GM19395 (cell line): ENCODE measurements at regions not wholly inside any gene's neighbourhood (a gene's known extent, or its start where the extent isn't known, plus 50 kb on each side); places are given as distances from the start of the nearest gene placed in this dataset.

Experiments used
- ATAC-seq: cut with Tn5 transposase; IDR thresholded peaks from one replicate; pipeline ENCODE4 v1.9.1; 2021; ENCODE audit warnings: mild to moderate bottlenecking, moderate library complexity; ENCODE audit not compliant: unreplicated experiment

DNA sequence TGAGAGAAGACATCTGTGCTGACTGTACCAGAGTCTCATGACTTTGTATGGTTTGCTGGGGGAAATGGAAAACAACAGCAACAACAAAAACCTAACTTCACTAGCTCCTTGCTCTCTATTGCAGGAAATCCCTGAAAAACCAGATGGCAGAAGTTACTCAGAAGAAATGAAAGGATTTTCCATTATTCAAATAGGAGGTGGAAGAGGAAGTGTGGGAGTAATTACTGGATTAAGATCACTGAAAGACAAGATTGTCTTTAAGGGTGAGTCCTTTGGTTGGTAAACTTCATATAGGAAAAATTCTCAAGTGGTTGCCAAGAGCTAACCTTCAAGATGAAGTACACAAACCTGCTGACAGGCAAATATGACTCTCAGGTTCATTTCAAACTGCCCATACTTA lies 391.9 kb upstream of the ATP2B1 start:
- no peak for ATAC-seq

DNA sequence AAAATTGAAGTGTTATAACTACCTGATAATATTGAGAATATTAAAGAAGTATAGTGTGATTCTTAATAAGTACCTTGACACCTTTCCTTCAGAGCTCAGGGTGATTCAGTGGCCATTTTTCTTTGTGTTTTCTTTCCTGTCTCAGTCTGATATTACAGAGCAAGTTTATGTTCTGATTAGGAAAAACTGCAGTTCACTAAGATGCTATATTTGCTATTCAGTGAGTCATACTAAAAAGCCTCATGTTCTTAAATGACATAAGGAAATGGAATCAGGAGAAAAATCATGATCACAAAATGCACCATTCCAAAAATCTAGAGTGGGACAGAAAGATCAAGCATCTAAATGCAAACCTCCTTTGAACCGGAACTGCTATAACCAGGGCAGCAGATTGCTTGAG lies 390.6 kb upstream of the ATP2B1 start:
- no peak for ATAC-seq

DNA sequence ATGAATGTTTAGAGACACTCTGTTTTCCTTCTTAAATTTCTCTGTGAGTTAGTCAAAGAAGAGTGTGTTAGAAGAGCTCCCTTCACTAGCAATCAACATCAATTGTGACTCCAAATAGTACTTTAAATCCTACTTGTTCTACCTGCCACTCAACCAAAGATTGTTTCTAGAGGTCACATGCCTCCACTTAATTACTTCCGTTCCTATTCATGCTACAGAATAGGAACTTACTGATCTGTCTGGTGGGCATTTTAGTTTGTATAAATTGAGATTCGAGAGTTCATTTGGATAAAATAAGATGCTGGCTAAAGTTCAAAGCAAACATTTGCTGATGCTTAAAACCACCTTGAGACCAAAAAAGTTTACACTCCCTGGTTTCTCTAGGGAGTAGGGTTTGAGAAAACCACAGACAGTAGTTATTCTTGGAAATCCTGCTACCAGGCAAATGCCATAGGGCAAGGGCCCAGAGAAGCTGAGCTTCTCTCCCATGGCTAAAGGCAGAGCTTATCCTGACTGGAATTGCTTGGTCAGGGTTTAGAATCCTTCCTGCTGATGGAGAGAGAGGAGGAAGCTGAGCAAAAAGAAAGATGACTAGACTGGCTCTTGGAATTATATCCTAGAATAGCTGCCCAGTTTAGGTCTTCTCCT lies 389.6 kb upstream of the ATP2B1 start:
- ATAC-seq, result no peak

DNA sequence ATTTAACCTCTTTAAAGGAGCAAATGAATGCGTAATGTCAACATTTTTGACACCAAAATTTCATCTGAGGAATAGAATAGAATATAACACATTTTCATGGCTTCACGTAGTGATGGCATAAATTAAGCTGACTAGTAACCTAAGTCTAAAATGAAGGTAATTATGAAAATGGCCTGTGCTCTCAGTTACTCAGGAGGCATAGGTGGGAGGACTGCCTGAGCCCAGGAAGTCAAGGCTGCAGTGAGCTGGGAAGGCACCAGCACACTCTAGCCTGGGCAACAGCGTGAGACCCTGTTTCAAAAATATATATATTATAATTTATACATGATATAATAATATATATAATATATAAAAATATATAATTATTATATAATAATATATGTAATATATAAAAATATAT lies 383.2 kb upstream of the ATP2B1 start:
- ATAC-seq, result no peak

DNA sequence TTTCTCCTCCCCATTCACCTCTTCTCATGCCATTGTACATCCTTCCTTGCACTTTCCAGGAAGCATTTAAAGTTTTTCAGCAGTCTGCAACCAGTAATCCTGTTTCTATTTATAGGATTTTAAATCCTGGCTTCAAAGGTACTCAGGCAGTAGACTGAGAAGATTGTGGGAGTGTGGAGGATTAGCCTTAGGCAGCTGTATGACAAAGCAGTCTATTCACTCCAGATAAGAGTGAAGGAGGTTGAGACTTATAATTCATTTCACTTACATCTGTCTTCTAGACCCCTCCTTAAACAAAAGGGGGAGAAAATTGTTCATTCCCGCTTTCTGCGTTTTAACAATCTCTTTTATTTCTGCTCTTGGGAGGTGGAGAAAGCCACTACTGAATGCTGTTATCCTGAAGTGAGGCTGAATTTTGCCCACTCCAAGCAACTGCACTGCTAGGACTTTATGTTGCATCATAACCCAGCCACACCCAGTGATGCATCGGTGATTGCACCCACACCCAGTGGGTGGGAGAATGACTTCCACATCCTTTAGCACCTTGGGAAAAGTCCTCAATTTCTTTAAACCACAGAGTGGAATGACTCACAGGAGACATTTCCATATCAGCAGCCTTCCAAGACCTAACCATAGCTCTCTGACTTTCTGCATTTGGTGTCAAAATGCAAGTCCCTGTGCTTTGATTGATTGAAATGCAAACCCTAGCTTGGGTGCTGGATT lies 382.5 kb upstream of the ATP2B1 start:
- ATAC-seq, result no peak

DNA sequence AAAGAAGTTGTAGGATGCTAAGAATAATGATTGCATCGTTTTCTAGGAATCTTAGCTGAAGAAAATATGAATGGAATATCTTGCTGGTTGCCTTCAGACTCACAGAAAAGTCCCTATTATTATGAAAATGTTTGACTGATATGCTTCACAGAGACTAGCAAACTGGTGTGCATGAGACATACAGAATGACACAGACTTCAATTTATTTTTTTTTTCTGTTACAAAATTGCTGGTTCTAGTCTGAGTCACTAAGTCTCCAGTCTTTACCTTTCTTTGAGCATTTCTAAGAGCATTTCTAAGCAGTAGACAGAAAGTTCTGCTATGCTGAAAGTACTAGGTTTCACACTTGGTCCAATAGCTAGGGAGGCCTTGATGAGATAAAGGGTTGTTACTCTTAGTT lies 377.6 kb upstream of the ATP2B1 start:
- ATAC-seq, result no peak

DNA sequence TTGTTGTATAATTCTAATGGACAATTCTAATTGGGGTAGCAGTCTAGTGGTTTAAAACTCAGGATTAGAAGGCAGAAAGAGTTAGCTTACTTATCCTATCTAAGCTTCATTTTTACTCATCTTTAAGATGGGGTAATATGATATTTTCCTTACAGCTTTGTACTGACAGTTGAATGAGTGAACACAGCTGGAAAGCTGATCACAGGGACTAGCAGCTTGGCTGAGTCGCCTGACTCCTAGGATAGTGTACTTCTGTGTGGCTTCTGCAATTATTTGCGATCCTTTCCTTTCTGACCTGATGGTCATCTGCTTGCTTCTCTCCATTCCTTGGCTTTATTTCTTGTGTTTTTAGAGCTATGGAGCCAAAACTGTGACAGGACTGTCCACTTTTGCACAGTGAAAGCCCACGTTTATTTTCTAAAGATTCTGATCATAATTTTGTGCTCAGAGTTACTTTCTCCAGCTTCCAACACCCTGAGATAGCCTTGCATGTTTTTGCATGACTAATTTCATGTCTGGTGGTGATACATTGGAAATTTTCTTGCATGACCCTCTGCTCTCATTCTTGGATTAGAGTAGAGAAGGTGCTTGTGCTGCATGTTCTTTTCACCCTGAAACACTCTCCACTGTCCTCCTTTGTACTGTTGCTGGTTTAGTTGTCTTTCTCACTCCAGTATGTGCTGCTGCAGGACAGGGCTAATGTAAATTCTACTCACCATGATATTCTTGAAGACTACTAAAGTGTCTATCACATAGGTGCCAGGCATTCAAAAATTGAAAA lies 377.0 kb upstream of the ATP2B1 start:
- ATAC-seq, result no peak

DNA sequence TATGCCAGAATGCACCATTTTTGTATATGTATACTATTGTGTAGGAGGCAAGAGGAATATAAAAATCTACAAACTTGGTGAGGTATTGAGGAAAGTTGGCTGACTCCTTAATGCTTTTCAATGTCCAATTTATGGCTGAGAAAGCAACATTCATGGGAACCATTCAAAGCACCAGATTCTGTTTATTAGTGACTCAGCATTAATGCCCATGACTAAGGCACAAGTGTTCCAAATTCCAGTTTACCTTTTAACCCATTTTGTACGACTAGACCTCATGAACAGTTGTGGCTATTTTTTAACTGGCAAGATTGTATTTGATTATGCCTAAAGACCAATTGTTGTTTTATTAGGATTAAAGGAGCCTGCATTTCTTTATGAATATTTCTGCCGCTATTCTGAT lies 375.4 kb upstream of the ATP2B1 start:
- no peak for ATAC-seq

DNA sequence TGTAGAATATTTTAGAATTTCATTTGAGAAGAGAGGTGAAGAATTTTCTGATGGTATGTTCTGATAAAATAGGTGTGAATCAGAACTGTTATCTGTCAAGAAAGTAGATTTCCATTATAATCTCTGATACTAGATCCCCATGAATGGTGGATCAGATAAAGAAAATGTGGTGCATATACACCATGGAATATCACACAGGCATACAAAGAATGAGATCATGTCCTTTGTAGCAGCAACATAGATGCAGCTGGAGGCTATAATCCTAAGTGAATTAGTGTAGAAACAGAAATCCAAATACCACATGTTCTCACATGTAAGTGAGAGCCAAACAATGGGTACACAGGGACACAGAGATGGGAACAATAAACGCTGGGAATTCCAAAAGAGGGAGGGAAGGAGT lies 372.0 kb upstream of the ATP2B1 start:
- no peak for ATAC-seq

DNA sequence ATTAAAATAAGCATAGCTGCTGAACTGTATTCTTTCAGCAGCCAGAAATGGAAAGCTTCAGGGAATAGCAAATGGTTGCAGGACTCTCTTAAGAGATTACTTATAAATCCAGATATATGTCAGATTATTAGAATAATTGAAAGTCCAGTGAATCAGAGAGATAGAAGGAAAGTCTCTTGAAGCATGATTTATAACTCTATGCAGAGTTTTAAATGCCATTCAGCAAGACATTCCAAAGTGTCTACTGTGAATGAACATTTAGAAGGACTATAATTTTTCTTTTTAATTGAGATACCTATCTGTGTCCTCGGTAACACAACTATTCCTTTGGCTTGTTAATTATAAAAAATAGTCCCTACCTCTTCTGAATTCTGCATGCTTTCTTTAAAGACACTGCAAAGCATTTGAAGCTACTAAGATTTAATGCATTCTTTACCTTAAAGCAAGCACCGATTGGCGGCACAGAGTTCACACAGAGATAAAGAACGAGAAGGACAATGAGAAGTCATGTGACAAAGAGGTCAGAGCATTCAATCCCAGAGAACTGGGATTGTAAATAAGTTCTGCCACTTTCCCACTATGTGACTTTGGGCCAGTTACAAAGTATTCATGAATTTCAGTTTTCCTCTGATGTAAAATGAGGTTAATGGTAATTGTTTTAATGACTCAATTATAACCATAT lies 371.0 kb upstream of the ATP2B1 start:
- no peak for ATAC-seq

DNA sequence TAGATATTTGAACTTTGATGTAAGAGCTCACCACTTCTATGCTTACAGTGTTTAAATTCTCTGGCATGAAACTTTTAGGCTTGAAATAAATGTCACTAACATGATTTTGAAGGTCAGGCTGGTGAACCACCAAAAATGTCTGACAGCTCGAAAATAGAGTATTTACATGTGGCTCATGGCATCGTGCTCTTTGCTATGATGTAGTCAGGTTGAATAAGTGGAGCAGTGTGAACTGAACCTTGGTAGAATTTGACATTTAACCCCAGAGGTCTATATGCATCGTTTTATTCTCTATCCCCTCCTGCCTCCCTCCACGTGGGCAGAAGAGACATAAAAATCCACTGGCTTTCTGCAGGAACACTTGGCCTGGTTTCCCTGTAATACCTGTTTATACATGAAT lies 369.7 kb upstream of the ATP2B1 start:
- no peak for ATAC-seq

DNA sequence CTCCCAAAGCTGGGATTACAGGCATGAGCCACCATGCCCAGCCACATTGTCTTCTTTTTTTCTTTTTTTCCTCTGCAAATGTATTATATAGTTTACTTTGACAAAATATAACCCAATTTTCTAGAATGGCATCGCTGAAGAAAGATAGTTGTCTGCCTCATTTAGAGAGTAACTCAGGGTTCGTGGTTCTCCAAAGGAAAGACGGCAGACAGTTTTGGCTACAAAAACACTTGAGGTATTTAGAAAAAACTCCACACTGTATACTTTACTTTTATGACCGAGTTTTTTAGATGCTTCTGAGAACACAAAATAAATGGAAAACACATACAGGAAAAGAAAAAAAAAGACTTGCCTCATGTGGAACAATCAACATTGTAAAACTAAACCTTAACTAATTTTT lies 369.1 kb upstream of the ATP2B1 start:
- no peak for ATAC-seq

DNA sequence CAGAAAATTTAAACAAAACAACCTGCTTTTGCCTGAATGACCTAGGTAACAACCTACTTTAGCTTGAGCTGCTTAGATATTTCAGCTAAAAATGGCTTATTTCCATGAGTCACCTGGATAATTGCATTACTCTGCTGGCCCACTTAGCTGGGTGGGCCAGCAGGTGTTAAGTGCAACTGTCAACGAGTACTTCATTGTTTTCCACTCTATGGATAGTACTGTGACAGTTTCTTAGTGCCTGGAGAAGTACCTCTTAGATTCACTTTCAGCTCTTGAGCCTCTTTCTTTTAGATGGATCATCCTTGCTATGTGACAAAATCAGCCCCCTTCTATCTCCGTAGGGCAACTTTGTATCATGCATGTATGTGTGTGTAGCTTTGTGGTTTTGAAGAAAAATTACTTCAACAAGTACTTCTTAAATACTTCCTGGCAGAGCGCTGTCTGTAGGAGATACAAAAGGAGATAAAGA lies 368.2 kb upstream of the ATP2B1 start:
- ATAC-seq, result no peak

DNA sequence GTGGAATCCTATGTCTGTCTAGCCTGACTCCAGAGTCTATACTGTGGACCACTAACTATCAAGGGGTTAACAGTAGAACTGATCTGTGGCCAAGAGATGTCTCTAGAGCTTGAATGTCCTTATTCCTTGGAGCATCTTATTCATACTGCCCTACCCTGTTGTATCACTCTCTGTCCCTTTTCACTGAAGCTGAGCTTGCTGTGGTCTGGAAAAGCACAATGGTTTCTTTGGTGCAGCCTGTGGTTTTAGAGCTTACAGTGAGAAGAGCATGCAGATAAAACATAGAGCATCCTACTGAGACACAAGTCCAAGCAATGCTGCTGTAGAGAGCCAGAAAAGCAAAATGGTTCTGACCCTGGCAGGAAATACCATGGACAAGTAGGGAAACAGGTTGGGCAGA lies 367.0 kb upstream of the ATP2B1 start:
- ATAC-seq, result no peak

DNA sequence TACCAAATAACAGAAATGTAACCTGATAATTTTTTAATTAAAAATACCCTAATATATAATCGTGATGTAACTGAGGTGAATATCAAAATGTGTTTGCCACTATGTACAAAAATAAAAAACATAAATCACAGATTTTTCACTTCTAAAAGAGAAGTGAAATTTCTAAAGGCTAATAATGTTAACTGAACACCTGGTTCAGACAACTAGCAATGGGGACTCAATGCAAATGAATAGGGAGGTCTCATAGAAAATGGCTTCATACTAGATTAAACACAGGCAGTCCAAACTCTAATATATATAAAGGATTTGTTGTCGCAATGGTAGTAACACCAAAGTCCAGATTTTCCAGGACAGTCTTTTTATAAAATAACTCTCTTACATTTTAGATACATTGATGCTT lies 365.4 kb upstream of the ATP2B1 start:
- peak; percentile 75 for ATAC-seq

DNA sequence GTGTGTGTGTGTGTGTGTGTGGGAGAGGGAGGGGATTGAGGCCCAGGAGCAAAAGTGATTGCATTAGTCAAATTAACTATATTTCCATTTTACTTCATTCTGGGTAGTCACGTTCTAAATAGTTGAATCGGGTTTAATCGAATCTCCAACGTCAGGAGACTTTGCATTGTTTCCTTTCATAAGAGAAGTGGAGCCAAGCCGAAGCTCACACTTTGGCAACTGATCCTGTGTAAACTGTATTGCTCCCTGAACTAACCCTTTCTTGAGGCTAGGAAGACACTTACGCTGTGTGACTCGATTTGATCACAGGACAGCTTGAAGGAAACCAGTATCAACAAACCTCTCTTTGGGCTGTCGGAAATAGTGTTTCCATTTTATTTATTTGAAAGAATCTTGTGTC lies 363.4 kb upstream of the ATP2B1 start:
- ATAC-seq, result no peak

DNA sequence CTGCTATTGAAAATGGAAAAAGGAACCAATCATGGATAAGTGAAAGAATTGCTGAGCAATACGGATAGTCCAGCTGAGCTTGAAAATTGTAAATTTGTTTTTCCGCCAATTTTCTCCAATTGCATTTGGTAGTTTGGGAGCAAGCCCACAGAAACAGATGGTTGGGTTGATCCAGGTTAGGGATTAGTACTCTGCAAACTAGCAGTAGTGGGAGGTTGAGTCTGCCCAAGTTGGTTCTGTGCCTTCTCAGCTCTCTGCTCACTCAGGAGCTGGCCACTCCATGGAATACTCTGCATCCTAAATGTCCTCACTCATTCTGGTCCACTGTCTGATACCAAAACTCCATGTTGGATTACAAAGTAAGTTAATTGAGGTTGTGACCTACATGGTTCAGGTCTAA lies 361.1 kb upstream of the ATP2B1 start:
- no peak for ATAC-seq

DNA sequence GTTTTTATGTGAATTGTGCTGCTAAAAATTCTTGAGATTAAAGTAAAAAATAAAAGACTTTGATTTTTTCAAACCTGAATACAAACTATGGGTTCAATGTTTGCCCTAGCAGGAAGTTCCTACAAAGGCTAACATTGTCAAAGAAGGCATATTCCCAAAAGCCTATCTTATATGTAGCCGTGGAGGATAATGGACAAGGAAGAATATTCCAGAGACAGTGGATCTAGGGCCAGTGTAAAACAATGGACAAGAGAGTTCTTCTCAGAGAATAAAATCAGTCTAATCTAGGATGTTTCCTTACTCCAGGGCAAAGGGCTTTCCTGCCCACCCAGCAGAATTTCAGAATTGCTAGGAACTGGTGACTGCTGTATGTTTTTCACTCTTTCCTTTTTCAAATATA lies 359.2 kb upstream of the ATP2B1 start:
- no peak for ATAC-seq

DNA sequence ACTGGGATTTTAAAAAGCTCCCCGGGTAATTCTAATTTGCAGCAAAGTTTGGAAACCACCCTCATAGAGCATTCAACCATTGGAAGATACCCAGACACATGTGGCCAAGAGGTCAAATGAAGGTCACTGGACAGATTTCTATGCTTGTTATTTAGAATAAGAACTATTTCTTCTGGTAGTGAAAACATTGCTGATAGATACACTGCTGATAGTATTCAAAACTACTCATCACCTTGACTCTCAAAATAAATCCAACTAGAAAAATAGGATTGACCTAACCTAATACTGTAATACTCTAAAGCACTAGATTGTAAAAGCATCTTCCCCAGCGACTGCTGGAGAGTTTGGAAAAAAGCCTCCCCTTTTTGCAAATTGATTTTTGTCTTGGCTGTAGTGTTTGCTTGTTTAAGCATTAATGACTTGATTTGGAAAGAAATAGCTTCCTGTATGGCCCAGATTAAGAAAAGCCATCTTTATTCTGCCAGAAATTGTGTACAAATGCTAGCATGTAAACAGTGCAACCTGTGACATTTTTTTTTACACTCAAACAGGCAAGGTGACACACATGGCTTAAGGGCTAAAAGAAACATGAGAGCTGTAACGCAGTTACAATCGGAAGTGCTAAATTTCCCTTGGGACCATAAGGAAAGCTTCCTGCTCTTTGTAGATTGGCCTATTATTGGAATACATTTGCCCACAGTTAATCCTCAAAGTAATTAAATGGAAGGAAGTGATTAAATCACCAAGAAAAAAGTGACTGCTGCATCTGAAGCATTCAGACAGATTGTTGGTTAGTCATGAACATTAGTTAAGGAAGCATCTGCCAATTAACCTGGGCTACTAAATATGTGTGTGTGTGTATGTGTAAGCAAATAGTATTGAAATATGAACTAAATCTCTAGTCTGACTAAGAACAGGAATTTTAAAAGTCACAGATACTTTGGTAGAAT lies 356.5 kb upstream of the ATP2B1 start:
- ATAC-seq, result no peak

DNA sequence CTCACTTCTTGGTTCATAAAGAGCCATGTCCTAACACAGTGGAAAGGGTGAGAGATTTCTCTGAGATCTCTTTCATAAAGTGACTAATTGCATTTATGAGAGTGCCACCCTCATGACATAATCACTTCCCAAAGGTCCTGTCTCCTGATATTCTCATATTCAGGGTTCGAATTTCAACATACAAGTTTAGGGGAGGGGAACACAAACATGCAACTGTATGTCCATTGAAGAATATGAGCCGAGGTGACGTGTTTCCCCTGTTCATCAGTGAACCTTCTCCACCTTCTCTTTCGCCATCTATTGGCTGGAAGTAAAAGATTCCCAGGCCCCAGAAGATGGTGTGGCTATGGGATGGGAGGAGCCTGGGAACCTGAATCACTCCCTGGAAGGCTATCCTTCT lies 354.2 kb upstream of the ATP2B1 start:
- no peak for ATAC-seq
